ENCODE measurements at regions not wholly inside any gene's neighbourhood (a gene's known extent, or its start where the extent isn't known, plus 50 kb on each side); places are given as distances from the start of the nearest gene placed in this dataset.

GRCh38 chr5:107325866-107326265 lies 344.9 kb downstream of the EFNA5 start:
- DNase-seq (ENCODE audit: low read depth in 2 of 2) = no peak

GRCh38 chr5:107324809-107325208 lies 345.9 kb downstream of the EFNA5 start:
- DNase-seq (ENCODE audit: low read depth in 2 of 2) = no peak

- DNase-seq (ENCODE audit: low read depth in 2 of 2) = no peak
Observed at GRCh38 chr5:107324071-107324470, 346.7 kb downstream of the EFNA5 start.

DNA sequence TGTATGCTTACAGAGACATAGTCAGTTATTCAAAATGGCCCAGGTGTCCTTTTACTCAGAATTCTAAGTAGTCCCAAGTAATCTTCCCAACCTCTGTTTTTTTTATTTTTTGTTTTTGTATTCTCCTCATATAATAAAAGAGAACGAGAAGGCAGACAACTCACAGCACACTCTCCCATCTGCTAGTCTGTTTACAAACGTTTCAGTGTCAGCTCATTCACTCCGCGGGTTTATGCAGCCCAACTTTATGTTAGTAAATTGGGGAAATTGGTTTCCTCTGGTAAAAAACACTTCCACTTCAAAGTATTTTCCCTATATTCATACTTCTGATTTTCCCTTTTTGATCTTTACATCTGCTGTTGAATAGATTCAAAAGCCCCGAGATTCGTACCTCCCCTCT lies 347.2 kb downstream of the EFNA5 start:
- no peak for DNase-seq (ENCODE audit: low read depth in 2 of 2)

- DNase-seq (ENCODE audit: low read depth in 2 of 2) = no peak
Observed at GRCh38 chr5:107322936-107323335, 347.8 kb downstream of the EFNA5 start.

DNA sequence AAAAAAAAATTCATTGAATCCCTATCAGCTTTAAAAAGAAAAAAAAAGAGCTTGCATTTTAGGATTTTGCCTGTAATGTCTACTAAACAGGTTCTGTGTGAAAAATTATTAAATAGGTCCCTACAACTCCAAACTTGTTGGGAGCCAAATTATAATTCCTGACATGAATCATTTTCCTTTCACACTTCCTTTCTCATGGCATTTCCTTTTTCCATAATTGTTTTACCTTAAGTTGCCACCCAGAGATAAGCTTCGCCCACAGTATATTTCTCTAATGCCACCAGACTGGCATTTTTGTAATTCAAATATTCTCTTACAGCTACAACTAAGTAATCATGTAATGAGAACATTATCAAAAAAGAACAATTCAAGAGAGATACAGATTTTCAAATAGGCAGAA lies 348.8 kb downstream of the EFNA5 start:
- no peak for DNase-seq (ENCODE audit: low read depth in 2 of 2)

DNA sequence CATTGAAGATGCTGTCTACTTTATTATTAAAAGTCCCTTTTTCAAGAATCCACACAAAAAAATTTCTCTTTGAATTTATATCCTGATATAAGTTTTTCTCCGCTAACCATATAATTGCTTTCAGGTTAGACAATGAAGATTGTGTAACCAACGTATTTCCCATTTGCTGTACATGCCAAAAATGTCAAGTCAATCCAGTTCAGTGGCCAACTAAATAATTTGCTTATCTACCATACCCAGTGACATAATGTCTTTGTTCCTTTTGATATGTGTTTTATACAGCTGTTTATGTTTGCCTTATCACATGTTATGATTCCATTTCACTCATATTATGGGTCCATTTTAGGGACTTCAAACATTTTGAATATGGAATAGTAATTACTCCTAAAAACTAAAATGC lies 349.9 kb downstream of the EFNA5 start:
- DNase-seq (ENCODE audit: low read depth in 2 of 2) = no peak

GRCh38 chr5:107320376-107320775 lies 350.4 kb downstream of the EFNA5 start:
- DNase-seq (ENCODE audit: low read depth in 2 of 2) = no peak

DNA sequence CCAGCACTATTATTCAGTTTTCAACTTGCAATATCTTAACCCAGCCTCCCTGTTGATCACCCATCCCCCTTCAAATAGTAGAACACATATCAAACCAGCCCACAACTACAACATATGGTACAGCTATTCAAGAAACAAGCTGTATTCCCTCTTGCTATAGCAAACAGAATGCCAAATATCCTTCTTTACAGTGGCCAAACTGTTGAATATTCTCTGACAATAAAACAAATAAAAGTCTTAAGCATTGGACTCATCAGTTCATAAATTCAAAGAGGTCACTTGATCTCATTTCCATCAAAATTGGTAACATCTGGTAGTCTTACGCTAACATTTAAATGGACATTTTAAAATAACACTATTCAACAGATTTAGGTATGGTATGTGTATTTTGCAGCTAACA lies 350.8 kb downstream of the EFNA5 start:
- DNase-seq (ENCODE audit: low read depth in 2 of 2) = no peak

DNA sequence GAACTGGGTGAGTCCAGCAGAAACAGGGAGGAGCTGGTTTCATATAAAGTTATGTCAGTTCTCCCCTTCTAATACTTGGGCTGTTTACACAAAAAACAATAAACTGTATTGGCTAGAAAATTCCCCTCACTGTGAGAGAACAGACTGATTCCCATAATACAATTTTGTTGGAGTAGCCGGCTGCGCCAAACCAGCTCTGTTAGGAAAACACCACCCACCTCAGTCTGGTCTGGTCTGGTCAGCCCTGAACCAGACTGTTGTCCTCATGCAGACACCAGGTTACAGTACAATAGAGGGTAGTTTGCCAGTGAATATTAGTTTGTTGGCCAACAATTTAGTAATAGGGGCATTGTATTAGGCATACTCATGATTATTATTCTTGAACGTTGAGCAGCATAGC lies 356.4 kb downstream of the EFNA5 start:
- DNase-seq (ENCODE audit: low read depth in 2 of 2) = no peak

DNA sequence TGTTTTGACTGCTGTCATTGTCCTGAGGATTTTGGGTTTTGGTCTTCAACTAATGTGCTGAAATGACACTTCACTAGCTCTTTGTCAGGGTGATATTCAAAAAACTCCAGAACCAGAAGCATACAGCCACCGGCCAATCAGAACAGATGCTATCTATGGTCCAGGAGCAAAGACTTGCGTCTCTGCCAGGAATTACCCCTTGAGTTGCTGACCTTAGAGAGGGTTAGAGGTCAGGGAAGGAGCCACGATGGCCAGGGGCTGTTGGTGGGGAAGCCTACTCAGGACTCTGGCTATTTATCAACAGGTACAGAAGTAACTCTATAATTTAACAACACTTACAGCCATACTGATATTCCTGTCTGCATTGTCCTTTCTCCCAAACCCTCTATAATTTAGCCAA lies 356.8 kb downstream of the EFNA5 start:
- DNase-seq (ENCODE audit: low read depth in 2 of 2) = no peak

DNA sequence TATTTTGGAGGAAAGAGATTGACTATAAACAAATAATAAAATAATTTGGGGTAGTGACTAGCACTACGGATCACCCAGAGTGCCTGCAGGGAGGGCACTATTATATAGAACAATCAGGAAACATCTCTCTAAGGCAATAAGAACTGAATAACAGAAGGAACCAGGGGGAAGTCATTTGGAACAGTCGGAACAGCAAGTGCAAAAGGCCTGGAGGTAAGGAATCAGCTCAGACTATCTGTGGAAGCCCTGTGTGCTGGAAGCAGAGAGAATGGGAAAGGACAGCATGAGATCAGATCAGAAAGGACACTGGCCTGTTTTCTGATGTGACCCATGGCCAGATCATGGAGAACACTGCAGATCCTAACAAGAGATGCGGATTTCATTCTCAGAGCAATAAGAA lies 357.6 kb downstream of the EFNA5 start:
- DNase-seq (ENCODE audit: low read depth in 2 of 2) = no peak

DNA sequence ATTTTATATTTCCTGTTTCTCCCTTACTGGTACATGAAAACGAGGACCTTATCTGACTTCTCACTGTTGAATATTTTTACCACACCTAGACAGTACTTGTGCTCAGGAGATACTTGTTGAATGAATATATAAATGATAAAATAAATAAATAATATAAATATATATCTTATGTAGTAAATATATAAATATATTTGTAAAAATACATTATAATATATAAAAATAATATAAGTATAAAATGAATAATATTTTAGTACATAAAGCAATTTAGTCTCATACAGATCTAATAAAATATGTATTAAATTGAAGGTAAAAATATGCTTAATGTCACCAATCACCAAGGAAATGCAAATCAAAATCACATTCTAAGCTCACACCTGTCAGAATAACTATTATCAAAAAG lies 360.6 kb downstream of the EFNA5 start:
- no peak for DNase-seq (ENCODE audit: low read depth in 2 of 2)

- DNase-seq (ENCODE audit: low read depth in 2 of 2) = no peak
Observed at GRCh38 chr5:107306594-107306993, 364.1 kb downstream of the EFNA5 start.

- DNase-seq (ENCODE audit: low read depth in 2 of 2) = no peak
Observed at GRCh38 chr5:107306002-107306401, 364.7 kb downstream of the EFNA5 start.

DNA sequence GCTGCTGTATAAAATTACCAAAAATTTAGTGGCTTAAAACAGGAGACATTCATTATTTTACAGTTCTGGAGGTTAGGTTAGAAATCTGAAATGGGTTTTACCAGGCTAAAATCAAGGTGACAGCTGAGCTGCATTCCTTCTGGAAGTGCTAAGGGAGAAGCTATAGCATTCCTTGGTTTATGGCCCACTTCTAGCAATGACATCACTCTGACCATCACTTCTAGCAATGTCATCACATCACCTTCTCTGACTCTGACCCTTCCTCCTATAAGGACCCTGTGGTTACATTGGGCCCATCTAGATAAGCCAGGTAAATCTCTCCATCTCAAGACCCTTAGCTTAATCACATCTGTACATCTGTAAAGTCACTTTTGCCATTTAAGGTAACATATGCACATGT lies 366.1 kb downstream of the EFNA5 start:
- no peak for DNase-seq (ENCODE audit: low read depth in 2 of 2)

DNA sequence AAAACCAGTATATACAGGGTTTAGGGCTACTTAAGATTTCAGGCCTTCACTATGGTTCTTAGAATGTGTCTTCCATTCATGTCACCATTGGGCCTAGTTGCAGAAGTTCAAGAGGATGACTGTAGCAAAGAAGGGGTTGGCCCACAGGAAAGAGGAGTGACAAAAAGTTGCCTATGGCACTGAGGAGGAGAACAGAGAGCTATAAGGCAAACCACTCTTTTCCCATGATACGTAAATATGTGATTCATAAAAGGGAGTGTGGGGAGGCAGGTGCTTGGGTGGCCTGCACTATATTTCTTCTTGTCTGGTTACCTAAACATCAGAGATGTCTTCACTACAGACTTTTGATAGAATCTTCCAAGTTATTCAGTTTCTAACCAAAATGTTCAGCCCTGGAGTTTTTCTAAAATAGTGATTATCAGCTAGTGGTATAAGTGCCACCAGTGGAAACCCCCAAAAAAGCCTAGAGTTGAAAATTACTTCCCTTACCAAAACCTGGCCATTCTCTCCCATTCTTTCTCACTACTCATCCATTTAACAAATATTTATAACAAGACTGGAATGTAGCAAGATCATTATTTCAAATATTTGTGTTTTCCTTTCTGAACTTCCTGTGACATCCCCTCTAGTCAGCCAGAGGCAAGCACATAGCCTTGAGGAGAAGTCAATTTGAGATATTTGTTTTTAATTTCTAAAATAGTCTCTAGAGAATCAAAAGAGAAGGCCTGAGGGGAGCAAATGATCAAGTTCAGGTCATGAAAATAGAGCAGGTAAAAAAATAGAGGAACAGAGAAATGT lies 367.4 kb downstream of the EFNA5 start:
- DNase-seq (ENCODE audit: low read depth in 2 of 2) = no peak

- DNase-seq (ENCODE audit: low read depth in 2 of 2) = no peak
Observed at GRCh38 chr5:107302441-107302840, 368.3 kb downstream of the EFNA5 start.

GRCh38 chr5:107301999-107302398 lies 368.7 kb downstream of the EFNA5 start:
- no peak for DNase-seq (ENCODE audit: low read depth in 2 of 2)

DNA sequence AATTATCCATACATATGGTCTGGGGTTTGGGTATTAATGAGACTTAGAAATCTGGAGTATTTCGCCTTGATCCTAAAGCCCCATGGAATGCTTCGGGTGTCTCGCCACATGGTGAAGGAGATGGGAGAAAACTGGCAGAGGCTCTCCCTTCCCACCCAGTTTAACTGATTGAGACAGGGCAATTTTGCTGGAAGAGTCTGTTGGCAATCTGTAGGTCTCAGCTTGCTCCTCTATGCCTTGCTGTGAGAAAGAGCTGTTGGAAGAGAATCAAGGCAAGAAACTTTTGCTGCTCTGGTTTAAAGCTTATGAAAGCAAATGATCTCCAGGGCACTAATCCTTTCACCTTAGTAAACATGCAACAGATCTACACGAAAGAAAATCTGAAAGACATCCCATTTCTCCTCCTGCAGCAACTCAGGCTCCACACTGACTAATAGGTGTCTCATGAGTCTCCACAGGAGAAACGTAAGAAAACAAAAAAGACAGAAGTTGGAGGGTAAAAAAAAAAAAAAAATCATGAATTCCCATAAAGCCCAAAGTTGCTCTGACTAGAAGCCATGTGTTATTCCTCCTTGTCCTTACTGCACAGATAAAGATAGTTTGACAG lies 369.9 kb downstream of the EFNA5 start:
- DNase-seq (ENCODE audit: low read depth in 2 of 2) = no peak

DNA sequence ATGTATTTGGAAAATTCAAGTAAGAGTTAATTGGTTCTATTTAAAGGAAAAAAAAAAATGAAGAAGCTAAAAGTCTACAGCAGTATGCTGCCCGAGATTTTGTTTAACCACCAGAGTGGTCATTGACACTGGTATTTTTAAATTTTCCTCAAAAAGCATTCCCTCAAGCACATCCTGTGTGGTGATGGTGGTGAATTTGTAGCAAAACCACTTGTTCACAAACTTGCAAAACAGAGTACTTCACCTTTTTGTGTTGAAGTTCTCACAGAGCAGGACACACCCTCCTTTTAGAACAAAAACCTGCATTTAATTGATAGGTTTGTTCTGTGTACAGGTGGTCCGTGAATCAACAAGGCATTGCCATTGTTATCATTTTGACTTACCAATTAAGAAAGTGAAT lies 374.2 kb downstream of the EFNA5 start:
- no peak for DNase-seq (ENCODE audit: low read depth in 2 of 2)

DNA sequence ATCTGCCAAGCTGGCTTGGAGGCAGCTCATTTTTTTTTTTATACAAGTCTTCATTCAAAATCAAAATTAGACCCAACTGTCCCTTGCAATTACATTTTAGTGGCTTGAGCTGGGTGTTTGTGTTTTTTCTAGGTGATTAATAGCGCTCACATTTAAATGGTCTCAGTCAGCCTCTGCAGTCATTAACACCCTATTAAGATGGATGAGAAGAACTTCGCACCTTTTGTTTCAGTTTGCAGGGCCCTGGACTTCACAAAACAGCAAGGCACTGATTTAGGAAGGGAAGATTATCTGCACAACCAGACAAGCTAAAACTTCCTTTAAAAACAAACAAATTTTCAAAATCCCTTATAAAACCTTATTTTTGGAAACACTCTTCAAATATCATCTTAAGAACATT lies 374.8 kb downstream of the EFNA5 start:
- DNase-seq (ENCODE audit: low read depth in 2 of 2) = no peak

DNA sequence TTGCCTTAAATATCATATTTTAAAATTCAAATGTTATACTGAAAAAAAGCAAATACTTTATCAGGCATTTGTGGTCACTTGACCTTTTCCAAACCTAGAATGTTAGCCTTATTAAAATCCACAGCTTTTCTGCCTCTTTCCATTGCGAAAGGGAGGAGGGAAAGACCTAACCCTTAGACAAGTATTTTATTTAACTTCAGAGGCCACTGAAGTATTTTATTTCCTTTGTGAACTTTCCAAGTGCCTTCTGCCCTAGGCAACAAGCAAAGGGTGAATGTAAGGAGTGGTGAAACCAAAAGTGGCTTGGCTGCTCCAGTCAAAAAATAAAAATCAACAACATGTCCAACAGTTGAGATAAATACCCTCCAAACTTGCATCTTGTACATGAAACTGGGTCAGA lies 376.1 kb downstream of the EFNA5 start:
- no peak for DNase-seq (ENCODE audit: low read depth in 2 of 2)

- no peak for DNase-seq (ENCODE audit: low read depth in 2 of 2)
Observed at GRCh38 chr5:107294211-107294550, 376.6 kb downstream of the EFNA5 start.

Data from stimulated activated CD4-positive, alpha-beta T cell treated with anti-CD3 and anti-CD28 coated beads, Interleukin-4, amount 100 ng/mL, for 48 hours (primary cell).